H9 (cell line): ENCODE measurements at regions not wholly inside any gene's neighbourhood (a gene's known extent, or its start where the extent isn't known, plus 50 kb on each side); places are given as distances from the start of the nearest gene placed in this dataset.

Experiments used
- DNase-seq: peaks from one replicate; pipeline ENCODE4 v3.0.0-alpha.2; 2017
- H2AFZ ChIP-seq: one replicate; pipeline ENCODE4 v1.6.1; 2013; ENCODE audit warnings: mild to moderate bottlenecking, low read length, control low read depth, moderate library complexity
- H2AK5ac ChIP-seq: 2 replicates; pipeline ENCODE4 v1.6.1; 2013; ENCODE audit warnings: low read length, control low read depth, mixed read lengths; ENCODE audit not compliant: insufficient read length
- H2BK120ac ChIP-seq: one replicate; pipeline ENCODE4 v1.6.1; 2013; ENCODE audit warnings: low read depth, mild to moderate bottlenecking, low read length, control low read depth, inconsistent platforms; ENCODE audit not compliant: poor library complexity, severe bottlenecking
- H2BK12ac ChIP-seq: 2 replicates; pipeline ENCODE4 v1.6.1; 2013; ENCODE audit warnings: low read length, control low read depth, mixed read lengths, low read depth; ENCODE audit not compliant: insufficient read length
- H2BK15ac ChIP-seq: 2 replicates; pipeline ENCODE4 v1.6.1; 2013; ENCODE audit warnings: low read depth, low read length, control low read depth
- H2BK20ac ChIP-seq: one replicate; pipeline ENCODE4 v1.6.1; 2013; ENCODE audit warnings: low read depth, mild to moderate bottlenecking, low read length, control low read depth, inconsistent platforms; ENCODE audit not compliant: poor library complexity, severe bottlenecking
- H2BK5ac ChIP-seq: 2 replicates; pipeline ENCODE4 v1.6.1; 2013; ENCODE audit warnings: low read length, control low read depth, mixed read lengths; ENCODE audit not compliant: insufficient read length
- H3K14ac ChIP-seq: 2 replicates; pipeline ENCODE4 v1.6.1; 2013; ENCODE audit warnings: low read length, control low read depth; ENCODE audit not compliant: insufficient read depth
- H3K18ac ChIP-seq: 2 replicates; pipeline ENCODE4 v1.6.1; 2013; ENCODE audit warnings: low read depth, mild to moderate bottlenecking, mixed read lengths, low read length, control low read depth; ENCODE audit not compliant: insufficient read length
- H3K23ac ChIP-seq: 2 replicates; pipeline ENCODE4 v1.6.1; 2013; ENCODE audit warnings: low read length, control low read depth, mixed read lengths, low read depth; ENCODE audit not compliant: insufficient read length
- H3K23me2 ChIP-seq: 2 replicates; pipeline ENCODE4 v1.6.1; 2013; ENCODE audit warnings: low read depth, mild to moderate bottlenecking, mixed read lengths, low read length, control low read depth; ENCODE audit not compliant: insufficient read length, poor library complexity, severe bottlenecking
- H3K27ac ChIP-seq: 2 replicates; pipeline ENCODE4 v1.5.1; 2013; ENCODE audit warnings: low read length, control low read depth, mixed read lengths, low read depth; ENCODE audit not compliant: insufficient read length
- H3K27me3 ChIP-seq: 2 replicates; pipeline ENCODE4 v1.6.1; 2013; ENCODE audit warnings: low read length, control low read depth, inconsistent platforms; ENCODE audit not compliant: insufficient read depth
- H3K4ac ChIP-seq: 2 replicates; pipeline ENCODE4 v1.6.1; 2013; ENCODE audit warnings: low read depth, mild to moderate bottlenecking, control low read depth, inconsistent platforms, low read length, moderate library complexity
- H3K4me1 ChIP-seq: 2 replicates; pipeline ENCODE4 v1.6.1; 2013; ENCODE audit warnings: low read length, control low read depth, inconsistent platforms; ENCODE audit not compliant: insufficient read depth
- H3K4me2 ChIP-seq: 2 replicates; pipeline ENCODE4 v1.6.1; 2013; ENCODE audit warnings: low read length, control low read depth, mixed read lengths; ENCODE audit not compliant: insufficient read length, insufficient read depth
- H3K56ac ChIP-seq: 2 replicates; pipeline ENCODE4 v1.6.1; 2013; ENCODE audit warnings: low read depth, mild to moderate bottlenecking, mixed read lengths, low read length, control low read depth; ENCODE audit not compliant: insufficient read length
- H3K79me1 ChIP-seq: 2 replicates; pipeline ENCODE4 v1.6.1; 2013; ENCODE audit warnings: low read depth, mild to moderate bottlenecking, moderate library complexity, low read length, control low read depth, inconsistent platforms; ENCODE audit not compliant: insufficient read depth, poor library complexity, severe bottlenecking
- H3K79me2 ChIP-seq: 2 replicates; pipeline ENCODE4 v1.6.1; 2013; ENCODE audit warnings: low read length, control low read depth, inconsistent platforms; ENCODE audit not compliant: insufficient read depth
- H3K9ac ChIP-seq: 2 replicates; pipeline ENCODE4 v1.6.1; 2013; ENCODE audit warnings: low read length, control low read depth, mixed read lengths; ENCODE audit not compliant: insufficient read length; ENCODE audit errors: extremely low read depth
- H3K9me3 ChIP-seq: one replicate; pipeline ENCODE4 v1.6.1; 2013; ENCODE audit warnings: low read depth, low read length, inconsistent platforms; ENCODE audit not compliant: control insufficient read depth
- H3T11ph ChIP-seq: one replicate; pipeline ENCODE4 v1.6.1; 2013; ENCODE audit warnings: mild to moderate bottlenecking, low read length, control low read depth, inconsistent platforms
- H4K20me1 ChIP-seq: one replicate; pipeline ENCODE4 v1.6.1; 2013; ENCODE audit not compliant: control insufficient read depth, insufficient read length, insufficient read depth
- H4K5ac ChIP-seq: 2 replicates; pipeline ENCODE4 v1.6.1; 2013; ENCODE audit warnings: low read depth, mild to moderate bottlenecking, mixed read lengths, low read length, control low read depth; ENCODE audit not compliant: insufficient read length
- H4K8ac ChIP-seq: replicated peaks from 2 replicates; pipeline ENCODE4 v1.6.1; 2013; ENCODE audit warnings: low read length, control low read depth, mixed read lengths, low read depth; ENCODE audit not compliant: insufficient read length
- H4K91ac ChIP-seq: 2 replicates; pipeline ENCODE4 v1.6.1; 2013; ENCODE audit warnings: low read depth, mild to moderate bottlenecking, moderate library complexity, mixed read lengths, low read length, control low read depth; ENCODE audit not compliant: insufficient read length
- H3K27ac Mint-ChIP-seq, 3 experiments: 2 replicates in 2 of 3; 3 replicates in 1 of 3; pipeline ENCODE4 v1.8.0; 2020 to 2021; ENCODE audit warnings: mixed read lengths in 3 of 3, mild to moderate bottlenecking in 1 of 3, moderate library complexity in 1 of 3
- H3K27me3 Mint-ChIP-seq: 2 replicates; pipeline ENCODE4 v1.8.0; 2021; ENCODE audit warnings: low read depth, mild to moderate bottlenecking, moderate library complexity, mixed read lengths
- H3K36me3 Mint-ChIP-seq, 3 experiments: 2 replicates in 2 of 3; 3 replicates in 1 of 3; pipeline ENCODE4 v1.8.0; 2020 to 2021; ENCODE audit warnings: low read depth in 3 of 3, mixed read lengths in 3 of 3; ENCODE audit not compliant: insufficient read depth in 1 of 3
- H3K4me1 Mint-ChIP-seq, 2 experiments: 2 replicates each; pipeline ENCODE4 v1.8.0; 2020; ENCODE audit warnings: mixed read lengths in 2 of 2
- H3K4me3 Mint-ChIP-seq, 2 experiments: 2 replicates in 1 of 2; 3 replicates in 1 of 2; pipeline ENCODE4 v1.8.0; 2020 to 2021; ENCODE audit warnings: mild to moderate bottlenecking in 2 of 2, mixed read lengths in 2 of 2, moderate library complexity in 1 of 2
- H3K9me3 Mint-ChIP-seq, 2 experiments: 2 replicates in 1 of 2; 3 replicates in 1 of 2; pipeline ENCODE4 v1.8.0; 2020; ENCODE audit warnings: mild to moderate bottlenecking in 2 of 2, mixed read lengths in 2 of 2, moderate library complexity in 1 of 2
- WGBS: extraction: QIAGEN DNeasy Blood & Tissue Kit; methylation state at CpG from one replicate; pipeline ENCODE4 v1.1.7; 2013; ENCODE audit warnings: missing lambda C conversion rate, low lambda C conversion rate, mixed read lengths; ENCODE audit not compliant: insufficient read length; ENCODE audit errors: extremely low coverage; 5-methylcytosine and 5-hydroxymethylcytosine counted together
- TF ChIP-seq, protein P1 (sequence below): fragments of 200-600 bp; sonication (generic); conservative IDR thresholded peaks from 3 replicates; pipeline ENCODE4 v1.8.0; 2021; ENCODE audit warnings: antibody characterized with exemption, mild to moderate bottlenecking

DNA sequence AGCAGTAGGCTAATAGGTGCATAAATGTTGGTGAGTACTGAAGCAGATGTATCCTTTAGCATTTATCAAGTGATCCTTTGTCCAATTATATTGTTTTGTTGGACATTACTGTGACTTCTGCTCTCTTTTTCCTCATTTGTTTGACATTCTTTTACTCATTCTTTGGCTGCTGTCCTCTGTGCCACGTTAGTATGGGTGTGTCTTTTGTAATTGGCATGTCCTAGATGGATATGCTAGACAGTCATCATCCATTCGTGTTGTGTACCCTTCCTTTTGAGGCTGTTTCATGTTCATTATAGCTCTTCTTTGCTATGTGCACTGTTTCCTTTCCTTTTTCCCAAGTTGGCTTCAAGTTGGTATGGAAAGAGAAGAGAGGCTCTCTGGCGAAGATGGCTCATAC, 284.7 kb downstream of the CYP26B1 start:
- no CpG with 5 or more reads among the region's 3 CpGs for WGBS
- Histone ChIP-seq H2BK120ac (no peak overlapping the region), H3K14ac (no peak overlapping the region), H4K5ac (no peak overlapping the region), H3K79me1 (no peaks in the 10 kb centered on the region), H3K4me1 (no peaks in the 10 kb centered on the region), H4K20me1 (no peaks in the 10 kb centered on the region), H3K27ac (no peak overlapping the region), H2BK5ac (no peak overlapping the region), H3K56ac (no peak overlapping the region), H3K79me2 (no peaks in the 10 kb centered on the region), H4K8ac (no peak overlapping the region), H2BK15ac (no peak overlapping the region), H3K27me3 (no peaks in the 10 kb centered on the region), H3T11ph (no peak overlapping the region), H3K18ac (no peak overlapping the region), H4K91ac (no peak overlapping the region), H3K23me2 (no peaks in the 10 kb centered on the region), H3K4ac (no peak overlapping the region), H2AK5ac (no peak overlapping the region), H3K23ac (no peak overlapping the region), H2BK20ac (no peak overlapping the region), H2BK12ac (no peak overlapping the region), H3K9me3 (no peaks in the 10 kb centered on the region), H2AFZ (no peak overlapping the region), H3K4me2 (no peak overlapping the region), H3K9ac (no peak overlapping the region)
- Mint-ChIP-seq H3K9me3 (no peaks in the 10 kb centered on the region), H3K27me3 (peaks cover 5% of the 10 kb centered on the region; the same call in 1 of the 2 replicates), H3K36me3 (no peaks in the 10 kb centered on the region), H3K4me1 (no peaks in the 10 kb centered on the region), H3K4me3 (no peak overlapping the region), H3K27ac (no peak overlapping the region)
- TF ChIP-seq, protein P1, sequence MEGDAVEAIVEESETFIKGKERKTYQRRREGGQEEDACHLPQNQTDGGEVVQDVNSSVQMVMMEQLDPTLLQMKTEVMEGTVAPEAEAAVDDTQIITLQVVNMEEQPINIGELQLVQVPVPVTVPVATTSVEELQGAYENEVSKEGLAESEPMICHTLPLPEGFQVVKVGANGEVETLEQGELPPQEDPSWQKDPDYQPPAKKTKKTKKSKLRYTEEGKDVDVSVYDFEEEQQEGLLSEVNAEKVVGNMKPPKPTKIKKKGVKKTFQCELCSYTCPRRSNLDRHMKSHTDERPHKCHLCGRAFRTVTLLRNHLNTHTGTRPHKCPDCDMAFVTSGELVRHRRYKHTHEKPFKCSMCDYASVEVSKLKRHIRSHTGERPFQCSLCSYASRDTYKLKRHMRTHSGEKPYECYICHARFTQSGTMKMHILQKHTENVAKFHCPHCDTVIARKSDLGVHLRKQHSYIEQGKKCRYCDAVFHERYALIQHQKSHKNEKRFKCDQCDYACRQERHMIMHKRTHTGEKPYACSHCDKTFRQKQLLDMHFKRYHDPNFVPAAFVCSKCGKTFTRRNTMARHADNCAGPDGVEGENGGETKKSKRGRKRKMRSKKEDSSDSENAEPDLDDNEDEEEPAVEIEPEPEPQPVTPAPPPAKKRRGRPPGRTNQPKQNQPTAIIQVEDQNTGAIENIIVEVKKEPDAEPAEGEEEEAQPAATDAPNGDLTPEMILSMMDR, result no peak
- no peak for DNase-seq
